HCT116 (cell line): ENCODE measurements at regions not wholly inside any gene's neighbourhood (a gene's known extent, or its start where the extent isn't known, plus 50 kb on each side); places are given as distances from the start of the nearest gene placed in this dataset.

Experiments
- CBX3 ChIP-seq: IDR thresholded peaks from 2 replicates; pipeline ENCODE4 v1.6.1; 2012; ENCODE audit warnings: low read depth
- CEBPB ChIP-seq: IDR thresholded peaks from 2 replicates; pipeline ENCODE4 v1.6.1; 2012; ENCODE audit warnings: low read depth
- CTCF ChIP-seq, 3 experiments: fragments of 200-600 bp in 1 of 3; sonication (generic) in 1 of 3; IDR thresholded peaks in 2 of 3; conservative IDR thresholded peaks in 1 of 3; 2 replicates each; pipeline ENCODE4 v1.5.1; 2012 to 2017; ENCODE audit warnings: low read depth in 2 of 3, low read length in 2 of 3, antibody characterized with exemption in 1 of 3, borderline replicate concordance in 1 of 3, control low read depth in 1 of 3, mild to moderate bottlenecking in 1 of 3, mixed read lengths in 1 of 3, mixed run types in 1 of 3, moderate library complexity in 1 of 3; ENCODE audit not compliant: insufficient read depth in 1 of 3
- EZH2 ChIP-seq: fragments of 200-600 bp; sonication (generic); IDR thresholded peaks from 2 replicates; pipeline ENCODE4 v1.6.1; 2017; ENCODE audit warnings: antibody characterized with exemption, mixed run types
- FOSL1 ChIP-seq: IDR thresholded peaks from 2 replicates; pipeline ENCODE4 v1.6.1; 2012; ENCODE audit warnings: low read depth
- JUND ChIP-seq: IDR thresholded peaks from 2 replicates; pipeline ENCODE4 v1.6.1; 2012
- POLR2A ChIP-seq: IDR thresholded peaks from 2 replicates; pipeline ENCODE4 v1.7.0; 2011; ENCODE audit warnings: borderline replicate concordance; ENCODE audit not compliant: insufficient read depth, insufficient read length; ENCODE audit errors: extremely low read depth
- POLR2AphosphoS5 ChIP-seq: IDR thresholded peaks from 2 replicates; pipeline ENCODE4 v1.6.1; 2011; ENCODE audit warnings: mild to moderate bottlenecking, low read depth, low read length, moderate library complexity
- RAD21 ChIP-seq: IDR thresholded peaks from 2 replicates; pipeline ENCODE4 v1.6.1; 2012; ENCODE audit warnings: low read depth, mild to moderate bottlenecking
- REST ChIP-seq: IDR thresholded peaks from 2 replicates; pipeline ENCODE4 v1.6.1; 2012; ENCODE audit warnings: low read depth
- ZNF274 ChIP-seq: fragments of 200-500 bp; sonication (Bioruptor generic); IDR thresholded peaks from 2 replicates; pipeline ENCODE4 v1.6.1; 2014; ENCODE audit warnings: mild to moderate bottlenecking, low read depth, low read length, inconsistent platforms

GRCh38 chr12:69094606-69095216, 144.7 kb upstream of the CPSF6 start:
- TF ChIP-seq RAD21 (no peak), CBX3 (no peak), CTCF (IDR thresholded peaks at IDR 0.05 in 2 of 3, conservative IDR thresholded peaks at IDR 0.05 in 1 of 3; ENCODE audit: borderline replicate concordance in 1 of 3, insufficient read depth in 1 of 3, low read depth in 2 of 3, low read length in 2 of 3) (no peak), POLR2A (no peak), EZH2 (no peak), FOSL1 (no peak), ZNF274 (no peak), JUND (no peak), CEBPB (no peak), POLR2AphosphoS5 (no peak), REST (no peak)
